ENCODE measurements at regions not wholly inside any gene's neighbourhood (a gene's known extent, or its start where the extent isn't known, plus 50 kb on each side); places are given as distances from the start of the nearest gene placed in this dataset.

DNA sequence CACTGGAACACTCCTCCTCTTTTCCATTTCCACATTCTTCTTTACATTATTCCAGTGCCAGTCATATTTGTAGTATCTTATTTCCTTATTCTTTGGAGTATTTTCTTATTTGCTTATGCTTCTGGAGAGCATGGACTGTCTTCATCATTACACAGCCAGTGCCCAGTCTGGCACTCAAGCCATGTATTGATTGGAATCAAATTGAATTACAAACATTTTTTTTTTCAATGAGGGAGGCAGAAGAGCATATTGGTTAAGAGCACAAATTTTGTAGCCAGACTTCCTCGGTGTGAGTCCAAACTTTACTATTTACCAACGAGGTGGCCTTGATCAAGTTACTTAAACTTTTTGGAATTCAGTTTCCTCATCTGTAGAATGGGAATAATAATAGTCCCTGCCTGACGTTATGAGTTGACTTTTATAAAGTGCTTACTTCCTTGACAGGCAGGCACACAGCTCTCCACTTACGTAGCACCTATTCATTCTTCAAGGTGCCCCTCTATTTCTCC lies 186.6 kb upstream of the BCL6 start:
- TF ChIP-seq, protein P1, sequence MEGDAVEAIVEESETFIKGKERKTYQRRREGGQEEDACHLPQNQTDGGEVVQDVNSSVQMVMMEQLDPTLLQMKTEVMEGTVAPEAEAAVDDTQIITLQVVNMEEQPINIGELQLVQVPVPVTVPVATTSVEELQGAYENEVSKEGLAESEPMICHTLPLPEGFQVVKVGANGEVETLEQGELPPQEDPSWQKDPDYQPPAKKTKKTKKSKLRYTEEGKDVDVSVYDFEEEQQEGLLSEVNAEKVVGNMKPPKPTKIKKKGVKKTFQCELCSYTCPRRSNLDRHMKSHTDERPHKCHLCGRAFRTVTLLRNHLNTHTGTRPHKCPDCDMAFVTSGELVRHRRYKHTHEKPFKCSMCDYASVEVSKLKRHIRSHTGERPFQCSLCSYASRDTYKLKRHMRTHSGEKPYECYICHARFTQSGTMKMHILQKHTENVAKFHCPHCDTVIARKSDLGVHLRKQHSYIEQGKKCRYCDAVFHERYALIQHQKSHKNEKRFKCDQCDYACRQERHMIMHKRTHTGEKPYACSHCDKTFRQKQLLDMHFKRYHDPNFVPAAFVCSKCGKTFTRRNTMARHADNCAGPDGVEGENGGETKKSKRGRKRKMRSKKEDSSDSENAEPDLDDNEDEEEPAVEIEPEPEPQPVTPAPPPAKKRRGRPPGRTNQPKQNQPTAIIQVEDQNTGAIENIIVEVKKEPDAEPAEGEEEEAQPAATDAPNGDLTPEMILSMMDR (IDR thresholded peaks at IDR 0.05), result no peak
- no peak for TF ChIP-seq EP300 (IDR thresholded peaks at IDR 0.05)
- TF ChIP-seq POLR2A (IDR thresholded peaks at IDR 0.05), result no peak
